ENCODE measurements at regions not wholly inside any gene's neighbourhood (a gene's known extent, or its start where the extent isn't known, plus 50 kb on each side); places are given as distances from the start of the nearest gene placed in this dataset.

DNA sequence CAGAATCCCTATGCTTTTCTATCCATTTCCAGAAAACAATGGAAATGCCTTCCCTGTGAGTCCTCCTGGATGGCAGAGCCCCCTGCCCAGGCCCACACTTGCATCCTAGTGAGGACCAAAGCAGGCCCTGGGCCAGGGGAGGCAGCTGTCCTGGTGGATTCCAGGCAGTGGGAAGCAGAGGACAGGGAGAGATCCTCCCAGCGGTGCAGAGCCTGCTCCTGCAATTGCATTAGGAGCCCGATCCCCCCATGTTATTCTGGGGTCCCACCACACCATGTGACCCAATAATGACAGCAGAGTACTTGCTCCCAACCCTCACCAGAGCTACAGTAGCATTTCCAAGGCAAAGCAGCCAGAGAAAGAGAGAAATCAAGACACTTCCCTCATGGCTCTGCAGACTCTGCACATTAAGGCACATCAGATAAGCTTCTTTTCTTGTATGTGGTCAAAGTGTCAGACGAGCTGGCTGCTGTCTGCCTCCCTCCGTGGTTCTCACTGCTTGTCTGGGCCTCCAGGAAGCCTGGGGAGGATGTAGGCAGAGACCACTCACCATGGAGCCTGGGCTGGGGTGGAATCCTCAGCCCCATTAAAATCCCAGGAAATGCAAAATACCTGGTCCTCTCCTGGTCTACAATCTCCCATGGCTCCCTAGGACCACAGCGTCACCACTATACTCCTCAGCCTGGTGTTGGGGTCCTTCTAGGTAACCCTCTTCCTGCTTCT is 54.9 kb upstream of the RUNX3 start:
- in situ Hi-C loops (cut with HindIII; ENCODE audit: low sequenced_read_pairs), result loop anchor here (5.0 to 10.0 kb wide), 3 partner anchors 37 to 60 kb away; no protein-coding TSS in a partner anchor
- TF ChIP-seq, protein P1, sequence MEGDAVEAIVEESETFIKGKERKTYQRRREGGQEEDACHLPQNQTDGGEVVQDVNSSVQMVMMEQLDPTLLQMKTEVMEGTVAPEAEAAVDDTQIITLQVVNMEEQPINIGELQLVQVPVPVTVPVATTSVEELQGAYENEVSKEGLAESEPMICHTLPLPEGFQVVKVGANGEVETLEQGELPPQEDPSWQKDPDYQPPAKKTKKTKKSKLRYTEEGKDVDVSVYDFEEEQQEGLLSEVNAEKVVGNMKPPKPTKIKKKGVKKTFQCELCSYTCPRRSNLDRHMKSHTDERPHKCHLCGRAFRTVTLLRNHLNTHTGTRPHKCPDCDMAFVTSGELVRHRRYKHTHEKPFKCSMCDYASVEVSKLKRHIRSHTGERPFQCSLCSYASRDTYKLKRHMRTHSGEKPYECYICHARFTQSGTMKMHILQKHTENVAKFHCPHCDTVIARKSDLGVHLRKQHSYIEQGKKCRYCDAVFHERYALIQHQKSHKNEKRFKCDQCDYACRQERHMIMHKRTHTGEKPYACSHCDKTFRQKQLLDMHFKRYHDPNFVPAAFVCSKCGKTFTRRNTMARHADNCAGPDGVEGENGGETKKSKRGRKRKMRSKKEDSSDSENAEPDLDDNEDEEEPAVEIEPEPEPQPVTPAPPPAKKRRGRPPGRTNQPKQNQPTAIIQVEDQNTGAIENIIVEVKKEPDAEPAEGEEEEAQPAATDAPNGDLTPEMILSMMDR (IDR thresholded peaks at IDR 0.05; ENCODE audit: low read depth, low read length, missing control alignments), result no peak
- no peak for DNase-seq (ENCODE audit: low read depth)
- H3K4me3 ChIP-seq (ENCODE audit: low read depth, low read length), result no peak overlapping the region

DNA sequence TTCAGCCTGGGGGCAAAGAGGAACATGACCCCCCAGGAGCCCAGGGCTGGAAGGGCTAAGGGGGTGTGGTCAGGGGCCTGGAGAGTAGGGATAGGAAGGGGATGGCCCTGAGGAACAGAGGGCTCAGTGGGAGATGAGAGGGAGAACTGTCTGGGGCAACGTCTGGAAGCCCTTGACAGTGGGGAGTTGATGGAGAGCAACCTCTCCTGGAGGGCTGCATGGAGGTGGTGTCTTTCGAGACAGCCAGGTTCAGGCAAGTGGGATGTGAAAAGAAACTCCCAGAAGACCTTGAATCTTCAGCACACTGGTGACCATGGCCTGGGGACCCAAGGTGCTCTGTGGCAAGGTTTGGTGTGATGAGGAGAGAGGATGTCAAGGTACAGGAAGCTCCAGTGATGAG is 54.2 kb upstream of the RUNX3 start:
- in situ Hi-C loops (cut with HindIII; ENCODE audit: low sequenced_read_pairs), result loop anchor here (5.0 to 10.0 kb wide), 2 partner anchors 57 to 61 kb away; no protein-coding TSS in a partner anchor
- TF ChIP-seq, protein P1 (IDR thresholded peaks at IDR 0.05; ENCODE audit: low read depth, low read length, missing control alignments), result no peak
- H3K4me3 ChIP-seq (ENCODE audit: low read depth, low read length), result no peak overlapping the region
- no peak for DNase-seq (ENCODE audit: low read depth)

DNA sequence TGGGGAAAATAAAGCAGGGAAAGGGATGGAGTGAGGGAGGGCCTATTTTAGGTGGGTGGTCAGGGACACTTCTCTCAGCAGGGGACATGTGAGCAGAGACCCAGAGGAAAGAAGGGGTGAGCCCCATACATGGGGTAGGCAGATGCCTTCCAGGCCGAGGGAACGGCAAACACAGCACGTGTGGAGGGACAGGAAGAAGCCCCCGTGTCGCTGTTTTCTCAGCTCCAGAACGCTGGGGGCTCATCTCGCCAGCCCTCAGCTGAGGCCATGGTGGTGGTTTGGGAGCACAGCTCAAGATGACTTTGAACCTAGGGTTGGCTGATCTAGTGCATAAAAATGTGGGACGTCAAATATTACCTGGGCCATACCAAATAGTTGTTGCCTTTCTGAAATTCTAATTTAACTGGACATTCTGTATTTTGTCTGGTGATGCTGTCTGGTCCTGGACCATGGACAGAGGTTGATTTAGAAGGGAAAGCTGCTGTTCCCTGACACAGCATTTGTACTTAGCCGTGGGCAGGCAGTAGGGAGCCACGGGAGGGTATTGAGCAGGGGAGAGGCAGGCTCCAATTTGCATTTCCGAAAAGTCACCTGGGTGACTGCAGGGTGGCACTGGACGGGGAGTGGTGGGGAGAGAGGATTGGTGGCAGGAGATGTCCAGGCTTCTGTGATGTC is 53.1 kb upstream of the RUNX3 start:
- TF ChIP-seq, protein P1 (IDR thresholded peaks at IDR 0.05; ENCODE audit: low read depth, low read length, missing control alignments), result no peak
- in situ Hi-C loops (cut with HindIII; ENCODE audit: low sequenced_read_pairs), result loop anchor here (5.0 to 10.0 kb wide), 2 partner anchors 56 to 62 kb away; no protein-coding TSS in a partner anchor
- H3K4me3 ChIP-seq (ENCODE audit: low read depth, low read length), result no peak overlapping the region
- DNase-seq (ENCODE audit: low read depth), result no peak

DNA sequence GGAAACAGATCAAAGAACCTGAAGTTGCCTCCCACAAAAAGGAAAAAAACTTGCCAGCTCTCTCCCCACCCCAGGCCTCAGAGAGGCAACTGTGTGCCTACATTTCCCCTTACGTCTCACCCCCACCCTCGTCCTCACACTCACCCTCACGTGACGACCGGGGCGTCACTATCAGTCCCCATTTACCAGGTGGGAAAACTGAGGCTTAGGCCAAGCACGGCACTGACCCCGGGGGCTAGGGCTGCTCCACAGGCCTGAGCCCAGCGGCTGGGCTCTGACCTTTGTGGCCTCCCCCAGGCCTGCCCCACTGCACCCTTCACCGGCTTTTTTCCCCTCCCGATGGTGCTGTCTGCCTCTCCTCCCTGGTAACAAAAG is 51.5 kb upstream of the RUNX3 start:
- no peak overlapping the region for H3K4me3 ChIP-seq (ENCODE audit: low read depth, low read length)
- in situ Hi-C loops (cut with HindIII; ENCODE audit: low sequenced_read_pairs), result loop anchor here (5.0 to 10.0 kb wide), 2 partner anchors 54 to 63 kb away; no protein-coding TSS in a partner anchor
- TF ChIP-seq, protein P1 (IDR thresholded peaks at IDR 0.05; ENCODE audit: low read depth, low read length, missing control alignments), result no peak
- DNase-seq (ENCODE audit: low read depth), result no peak

DNA sequence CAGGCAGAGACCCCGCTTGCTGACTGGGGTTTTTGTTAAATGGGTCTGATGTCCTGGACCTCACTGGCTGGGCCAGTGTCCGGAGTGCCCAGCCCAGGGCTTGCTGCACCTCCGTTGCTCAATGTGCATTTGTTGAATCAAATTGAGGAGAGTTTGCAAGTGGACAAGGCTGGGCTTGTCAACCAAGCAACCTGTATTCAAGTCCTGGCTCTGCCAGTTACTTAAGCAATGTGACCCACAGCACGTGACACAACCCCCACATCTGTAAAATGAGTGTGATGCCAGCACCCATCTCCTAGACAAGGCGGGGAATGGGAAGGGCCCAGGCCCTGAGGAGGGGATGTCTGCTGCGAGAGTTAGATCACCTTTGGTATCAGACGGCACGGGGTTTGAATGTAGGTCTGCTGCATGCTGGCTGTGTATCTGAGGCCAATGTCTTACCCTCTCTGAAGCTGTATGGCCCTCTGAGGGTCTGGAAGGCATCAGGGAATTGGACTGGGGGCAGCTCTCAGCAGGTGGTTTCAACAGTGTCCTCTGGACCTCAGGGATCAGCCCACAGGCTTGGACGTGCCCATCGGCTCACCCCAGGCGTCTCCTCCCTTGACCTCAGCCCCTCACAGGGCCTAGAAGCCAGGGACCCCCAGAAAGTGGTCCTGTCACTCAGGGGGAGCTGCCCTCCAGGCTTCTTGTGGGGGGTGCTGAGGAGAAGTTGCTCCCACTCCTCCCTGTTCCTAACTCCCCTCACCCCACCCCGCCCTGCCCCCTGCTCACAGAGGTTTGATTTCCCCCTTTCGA is 51.0 kb upstream of the RUNX3 start:
- TF ChIP-seq, protein P1 (IDR thresholded peaks at IDR 0.05; ENCODE audit: low read depth, low read length, missing control alignments), result no peak
- H3K4me3 ChIP-seq (ENCODE audit: low read depth, low read length), result no peak overlapping the region
- no peak for DNase-seq (ENCODE audit: low read depth)
- in situ Hi-C loops (cut with HindIII; ENCODE audit: low sequenced_read_pairs), result loop anchor here (5.0 to 10.0 kb wide), 2 partner anchors 54 to 64 kb away; no protein-coding TSS in a partner anchor
